ENCODE measurements at regions not wholly inside any gene's neighbourhood (a gene's known extent, or its start where the extent isn't known, plus 50 kb on each side); places are given as distances from the start of the nearest gene placed in this dataset.

- Mint-ChIP-seq H3K9me3 (peaks cover 3% of the 10 kb centered on the region), H3K4me3 (no peak overlapping the region), H3K27ac (no peak overlapping the region), H3K27me3 (no peaks in the 10 kb centered on the region), H3K36me3 (no peaks in the 10 kb centered on the region), H3K4me1 (ENCODE audit: low read depth) (no peaks in the 10 kb centered on the region)
- ChIA-PET CTCF (no interaction called here), POLR2A (no interaction called here)
- intact Hi-C loops (cut with micrococcal nuclease), result no loop called here
- DNase-seq, result no peak
Measured at GRCh38 chr9:16308645-16309044, 561.8 kb downstream of the BNC2 start.

DNA sequence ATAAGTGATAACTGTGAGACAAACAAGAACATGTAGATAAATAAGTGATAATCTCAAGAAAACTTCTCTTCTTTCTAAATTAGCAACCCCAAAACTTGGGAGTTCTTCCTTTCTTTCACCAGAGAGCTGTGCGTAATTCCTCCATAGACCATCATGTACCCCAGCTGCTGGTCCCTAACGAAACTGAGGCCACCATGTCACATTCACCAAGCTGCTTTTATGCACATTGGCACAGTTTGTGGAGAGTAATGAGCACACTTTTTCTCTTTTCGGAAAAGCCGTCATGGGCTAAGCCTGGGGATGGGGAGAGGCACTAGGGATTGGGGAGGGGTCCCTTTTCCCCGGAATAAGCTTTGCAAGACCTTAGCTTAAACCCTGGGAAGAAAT is 561.4 kb downstream of the BNC2 start:
- CTCF ChIA-PET, result no interaction called here
- peaks cover 3% of the 10 kb centered on the region for H3K9me3 Mint-ChIP-seq
- H3K27ac Mint-ChIP-seq, result no peak overlapping the region
- DNase-seq, result no peak
- intact Hi-C loops (cut with micrococcal nuclease), result no loop called here
- POLR2A ChIA-PET, result no interaction called here
- no peaks in the 10 kb centered on the region for H3K27me3 Mint-ChIP-seq
- H3K36me3 Mint-ChIP-seq, result no peaks in the 10 kb centered on the region
- no peaks in the 10 kb centered on the region for H3K4me1 Mint-ChIP-seq (ENCODE audit: low read depth)
- H3K4me3 Mint-ChIP-seq, result no peak overlapping the region

DNA sequence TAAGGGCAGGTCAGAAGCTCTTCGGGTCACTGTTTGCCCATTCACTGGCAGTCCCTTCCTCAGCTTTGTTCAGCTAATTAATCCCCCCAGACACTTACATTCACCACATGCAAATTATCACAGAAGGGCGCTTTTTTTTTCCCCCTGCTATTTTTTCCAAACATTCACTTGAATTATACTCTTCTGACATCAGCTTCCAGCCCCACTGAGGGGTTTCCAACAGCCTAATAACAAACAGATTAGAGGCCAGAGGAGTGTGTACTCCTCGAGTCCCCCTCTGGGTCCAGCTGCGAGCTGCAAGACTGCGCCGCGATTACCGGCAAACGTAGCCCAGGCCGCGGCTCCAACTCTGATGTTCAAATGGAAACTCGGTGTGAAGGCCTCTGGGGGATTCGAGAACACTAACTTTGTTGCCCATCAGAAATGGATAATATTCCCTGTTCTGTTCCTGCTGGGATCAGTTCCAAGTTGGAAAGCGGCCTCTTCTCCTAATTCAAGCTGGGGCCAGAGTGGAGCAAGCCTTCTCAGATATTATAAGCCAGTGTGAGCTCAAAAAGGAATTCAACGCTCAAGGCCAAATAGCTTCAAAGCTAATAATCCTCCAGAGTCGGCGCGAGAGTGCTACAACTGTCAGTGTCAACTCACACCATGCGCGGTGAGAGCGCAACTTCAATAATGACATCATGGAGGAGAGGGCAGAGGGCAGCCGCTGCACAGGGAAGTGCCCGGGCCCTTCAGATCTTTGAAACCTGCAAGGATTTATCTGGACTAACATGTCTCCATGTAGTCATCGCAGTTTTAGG is 560.8 kb downstream of the BNC2 start:
- intact Hi-C loops (cut with micrococcal nuclease), result no loop called here
- no peak for DNase-seq
- H3K36me3 Mint-ChIP-seq, result no peaks in the 10 kb centered on the region
- ChIA-PET CTCF (no interaction called here), POLR2A (no interaction called here)
- no peak overlapping the region for H3K27ac Mint-ChIP-seq
- H3K4me3 Mint-ChIP-seq, result no peak overlapping the region
- peaks cover 3% of the 10 kb centered on the region for H3K9me3 Mint-ChIP-seq
- H3K27me3 Mint-ChIP-seq, result no peaks in the 10 kb centered on the region
- no peaks in the 10 kb centered on the region for H3K4me1 Mint-ChIP-seq (ENCODE audit: low read depth)

DNA sequence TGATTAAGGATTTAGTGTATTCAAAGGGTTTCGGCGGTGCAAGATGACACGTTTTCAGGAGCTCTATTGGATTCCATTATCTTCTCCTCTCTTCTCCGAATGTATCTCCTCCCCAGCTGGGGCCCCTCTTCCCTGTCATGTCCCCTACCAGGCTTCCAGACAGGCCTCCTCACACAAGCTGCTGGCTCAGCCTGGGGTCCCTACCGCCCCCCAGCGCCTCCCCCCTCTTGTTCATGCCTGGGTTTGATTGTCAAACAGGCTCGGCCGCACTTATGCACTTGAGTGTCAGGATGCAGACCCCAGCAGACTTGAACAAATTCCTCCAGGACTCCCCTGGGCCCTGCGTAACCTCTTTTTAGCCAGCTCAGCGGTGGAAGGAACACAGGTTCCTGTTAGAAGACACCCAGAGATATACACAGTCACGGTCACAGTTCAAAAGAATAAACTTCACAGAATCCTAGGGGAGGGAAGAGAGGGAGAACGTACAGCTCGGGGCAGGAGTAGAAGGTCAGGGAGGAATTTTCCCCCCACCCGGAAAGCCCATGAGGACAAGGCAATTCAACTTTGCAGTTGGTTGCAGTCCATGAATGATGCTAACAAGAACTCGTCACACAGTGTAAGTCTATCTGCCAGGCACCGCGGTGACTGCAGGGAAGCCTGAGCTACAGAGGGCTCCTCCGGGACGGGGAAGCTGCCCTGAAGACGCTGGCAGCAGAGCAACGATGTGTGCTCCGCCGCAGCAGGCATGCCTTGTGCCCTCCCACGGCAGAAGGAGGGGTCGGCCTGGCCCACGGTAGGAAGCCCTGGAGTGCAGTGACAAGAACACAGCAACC is 560.0 kb downstream of the BNC2 start:
- intact Hi-C loops (cut with micrococcal nuclease), result no loop called here
- ChIA-PET POLR2A (no interaction called here), CTCF (no interaction called here)
- H3K4me1 Mint-ChIP-seq (ENCODE audit: low read depth), result no peaks in the 10 kb centered on the region
- no peaks in the 10 kb centered on the region for H3K36me3 Mint-ChIP-seq
- H3K27ac Mint-ChIP-seq, result no peak overlapping the region
- no peak for DNase-seq
- no peak overlapping the region for H3K4me3 Mint-ChIP-seq
- H3K9me3 Mint-ChIP-seq, result peaks cover 6% of the 10 kb centered on the region
- no peaks in the 10 kb centered on the region for H3K27me3 Mint-ChIP-seq

GRCh38 chr9:16312116-16312515 is 558.4 kb downstream of the BNC2 start:
- Mint-ChIP-seq H3K4me1 (ENCODE audit: low read depth) (no peaks in the 10 kb centered on the region), H3K27ac (no peak overlapping the region), H3K9me3 (peaks cover 6% of the 10 kb centered on the region), H3K36me3 (no peaks in the 10 kb centered on the region), H3K27me3 (no peaks in the 10 kb centered on the region), H3K4me3 (no peak overlapping the region)
- no peak for DNase-seq
- POLR2A ChIA-PET, result no interaction called here
- intact Hi-C loops (cut with micrococcal nuclease), result no loop called here
- CTCF ChIA-PET, result no interaction called here

- CTCF ChIA-PET, result no interaction called here
- no peak for DNase-seq
- H3K4me3 Mint-ChIP-seq, result no peak overlapping the region
- POLR2A ChIA-PET, result no interaction called here
- H3K9me3 Mint-ChIP-seq, result peaks cover 6% of the 10 kb centered on the region
- H3K36me3 Mint-ChIP-seq, result no peaks in the 10 kb centered on the region
- intact Hi-C loops (cut with micrococcal nuclease), result no loop called here
- H3K4me1 Mint-ChIP-seq (ENCODE audit: low read depth), result no peaks in the 10 kb centered on the region
- no peak overlapping the region for H3K27ac Mint-ChIP-seq
- H3K27me3 Mint-ChIP-seq, result no peaks in the 10 kb centered on the region
Measured at GRCh38 chr9:16312962-16313546, 557.4 kb downstream of the BNC2 start.

DNA sequence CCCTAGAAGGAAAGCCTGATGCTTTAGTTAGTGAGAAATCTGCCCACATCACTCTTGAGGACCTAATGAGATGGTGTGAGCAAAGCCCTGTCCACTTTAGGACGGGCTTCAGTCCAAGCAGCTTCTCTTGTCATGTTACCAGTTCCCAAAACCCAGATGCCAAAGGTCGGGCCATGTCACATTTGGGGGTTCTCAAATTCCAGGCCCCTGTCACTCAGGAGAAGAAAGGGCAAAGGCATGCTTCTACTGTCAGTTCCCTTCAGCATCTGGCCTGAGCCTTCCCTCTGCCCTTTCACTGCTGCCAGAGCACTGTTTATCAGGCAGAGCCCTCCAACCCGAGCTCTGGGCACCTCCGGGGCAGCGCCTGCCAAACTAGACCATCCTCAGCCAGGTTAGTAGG is 556.0 kb downstream of the BNC2 start:
- intact Hi-C loops (cut with micrococcal nuclease), result no loop called here
- Mint-ChIP-seq H3K27me3 (no peaks in the 10 kb centered on the region), H3K27ac (no peak overlapping the region)

GRCh38 chr9:16315720-16316119 is 554.8 kb downstream of the BNC2 start:
- POLR2A ChIA-PET, result no interaction called here
- Mint-ChIP-seq H3K36me3 (no peaks in the 10 kb centered on the region), H3K4me1 (ENCODE audit: low read depth) (no peaks in the 10 kb centered on the region), H3K4me3 (no peak overlapping the region), H3K27ac (no peak overlapping the region), H3K9me3 (peaks cover 6% of the 10 kb centered on the region), H3K27me3 (no peaks in the 10 kb centered on the region)
- DNase-seq, result no peak
- intact Hi-C loops (cut with micrococcal nuclease), result no loop called here
- CTCF ChIA-PET, result no interaction called here

More for the DNA sequence above, 556.0 kb downstream of the BNC2 start:
- H3K4me3 Mint-ChIP-seq, result no peak overlapping the region
- no peaks in the 10 kb centered on the region for H3K4me1 Mint-ChIP-seq (ENCODE audit: low read depth)
- POLR2A ChIA-PET, result no interaction called here
- no peak for DNase-seq
- CTCF ChIA-PET, result no interaction called here
- H3K9me3 Mint-ChIP-seq, result peaks cover 6% of the 10 kb centered on the region
- no peaks in the 10 kb centered on the region for H3K36me3 Mint-ChIP-seq

DNA sequence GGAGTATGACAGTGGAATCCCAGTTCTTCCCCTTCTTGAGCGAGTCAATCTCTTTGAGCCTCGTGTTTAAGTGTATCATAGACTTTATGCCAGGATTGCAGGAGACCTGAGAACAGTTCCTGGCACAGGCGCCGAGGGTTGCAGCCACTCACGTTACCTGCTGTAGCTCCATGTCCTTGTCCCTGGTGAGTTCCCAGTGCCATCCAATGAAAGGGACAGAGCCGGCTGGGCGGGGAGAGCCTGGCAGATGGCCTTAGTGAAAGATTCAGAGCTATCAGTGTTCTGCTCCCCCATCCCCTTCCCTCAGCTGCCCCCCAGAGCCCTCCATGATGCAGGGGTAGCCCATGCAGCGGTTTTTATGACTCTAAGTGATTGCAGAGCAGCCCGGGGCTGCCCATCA is 554.0 kb downstream of the BNC2 start:
- no peaks in the 10 kb centered on the region for H3K4me1 Mint-ChIP-seq (ENCODE audit: low read depth)
- H3K4me3 Mint-ChIP-seq, result no peak overlapping the region
- no peak for DNase-seq
- H3K36me3 Mint-ChIP-seq, result no peaks in the 10 kb centered on the region
- intact Hi-C loops (cut with micrococcal nuclease), result no loop called here
- CTCF ChIA-PET, result interaction anchor here (0.6 kb wide), 1 partner anchor 1496 kb away, joined by 5 read pairs; no protein-coding TSS in a partner anchor
- no peak overlapping the region for H3K27ac Mint-ChIP-seq
- POLR2A ChIA-PET, result no interaction called here
- peaks cover 6% of the 10 kb centered on the region for H3K9me3 Mint-ChIP-seq
- no peaks in the 10 kb centered on the region for H3K27me3 Mint-ChIP-seq

DNA sequence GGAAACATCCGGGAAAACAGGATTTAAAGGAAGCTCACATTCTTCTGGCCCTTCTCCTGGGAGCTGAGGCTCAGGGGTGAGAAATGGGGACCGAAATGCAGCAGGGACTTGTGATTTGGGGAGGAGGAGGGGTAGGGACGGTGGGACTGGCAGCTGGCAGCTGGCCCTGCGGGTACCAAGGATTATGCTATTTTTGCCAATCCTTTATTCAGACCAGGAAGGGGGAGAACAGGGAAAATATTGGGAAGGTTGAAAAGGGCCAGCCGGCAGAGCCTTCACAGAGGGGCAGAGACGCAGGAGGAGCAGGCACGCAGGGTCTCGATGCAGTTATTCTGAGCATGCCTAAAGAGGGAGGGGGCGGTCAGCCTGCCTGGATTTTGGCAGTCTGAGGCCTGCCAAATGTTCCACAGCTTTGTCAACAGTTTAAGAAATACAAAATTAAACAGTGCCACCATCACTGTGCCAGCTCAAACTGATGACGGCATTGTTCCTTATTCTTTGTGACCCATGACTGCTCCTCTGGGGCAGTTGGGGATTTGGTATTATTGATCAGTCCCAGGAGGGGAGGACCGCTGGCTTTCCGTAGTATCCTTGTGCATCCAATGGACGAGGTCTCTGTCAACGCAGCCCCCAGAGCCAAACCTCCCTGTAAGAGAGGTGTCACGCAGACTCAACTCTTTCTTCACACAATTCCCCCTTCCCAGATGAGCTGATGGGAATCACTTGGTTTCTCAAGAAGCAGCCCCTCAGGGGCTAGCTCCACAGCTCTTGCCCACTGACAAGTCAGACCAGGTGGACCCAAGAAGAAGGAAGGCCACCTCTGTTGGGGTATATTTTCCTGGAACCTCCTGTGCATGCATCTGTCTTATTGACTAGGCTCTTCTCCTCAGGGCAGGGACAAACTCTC is 553.3 kb downstream of the BNC2 start:
- Mint-ChIP-seq H3K4me3 (no peak overlapping the region), H3K36me3 (no peaks in the 10 kb centered on the region), H3K27ac (no peak overlapping the region), H3K9me3 (peaks cover 6% of the 10 kb centered on the region), H3K27me3 (no peaks in the 10 kb centered on the region), H3K4me1 (ENCODE audit: low read depth) (no peaks in the 10 kb centered on the region)
- no peak for DNase-seq
- CTCF ChIA-PET, result no interaction called here
- POLR2A ChIA-PET, result no interaction called here
- intact Hi-C loops (cut with micrococcal nuclease), result no loop called here

DNA sequence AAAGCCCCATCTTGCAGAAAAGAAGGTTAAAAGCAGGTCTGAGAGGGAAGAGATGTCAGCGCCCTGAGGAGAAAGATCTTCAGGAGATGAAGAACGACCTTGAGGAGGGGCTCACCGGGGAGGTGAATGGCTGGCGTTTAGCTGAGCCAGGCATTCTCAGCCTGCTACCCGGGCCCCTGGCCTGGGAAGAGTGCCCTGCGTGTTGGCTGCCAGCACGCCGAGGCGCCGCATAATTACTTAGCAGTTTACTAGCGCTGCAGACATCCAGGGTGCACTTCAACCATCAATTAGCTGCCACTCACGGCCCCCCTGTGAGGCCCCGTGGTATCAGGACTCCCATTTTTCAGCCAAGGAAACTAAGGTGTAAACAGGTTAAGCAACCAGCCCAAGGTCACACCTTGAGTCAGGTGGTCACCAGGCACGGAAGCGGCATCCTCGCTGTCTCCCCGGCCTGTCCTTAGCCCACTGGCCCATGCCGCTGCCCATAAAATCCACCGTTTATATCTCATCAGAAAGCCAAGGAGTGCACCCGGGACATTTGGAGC is 551.9 kb downstream of the BNC2 start:
- ChIA-PET POLR2A (no interaction called here), CTCF (no interaction called here)
- DNase-seq, result no peak
- H3K36me3 Mint-ChIP-seq, result no peaks in the 10 kb centered on the region
- no peak overlapping the region for H3K4me3 Mint-ChIP-seq
- H3K27ac Mint-ChIP-seq, result no peak overlapping the region
- no peaks in the 10 kb centered on the region for H3K27me3 Mint-ChIP-seq
- H3K4me1 Mint-ChIP-seq (ENCODE audit: low read depth), result no peaks in the 10 kb centered on the region
- peaks cover 3% of the 10 kb centered on the region for H3K9me3 Mint-ChIP-seq
- intact Hi-C loops (cut with micrococcal nuclease), result no loop called here

DNA sequence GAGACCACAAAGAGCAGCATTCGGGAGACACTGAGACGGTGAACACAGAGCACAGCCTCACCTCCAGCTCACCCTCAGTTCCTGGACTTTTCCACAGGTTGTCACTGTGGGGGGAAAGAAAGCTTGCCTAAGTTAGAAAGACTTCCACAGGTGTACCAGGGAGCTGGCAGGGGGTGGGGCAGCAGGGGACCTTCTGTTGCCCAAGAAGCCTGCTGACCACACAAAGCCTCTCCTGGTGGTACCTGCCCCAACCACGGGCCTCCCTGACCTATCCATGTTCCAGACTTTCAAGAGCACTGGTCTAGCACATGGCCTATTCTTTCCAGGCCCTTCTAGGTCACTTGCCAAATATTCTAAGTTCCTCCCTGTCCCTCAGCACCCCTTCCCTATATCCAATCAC is 550.8 kb downstream of the BNC2 start:
- H3K4me3 Mint-ChIP-seq, result no peak overlapping the region
- no peak overlapping the region for H3K27ac Mint-ChIP-seq
- intact Hi-C loops (cut with micrococcal nuclease), result no loop called here
- CTCF ChIA-PET, result no interaction called here
- no peaks in the 10 kb centered on the region for H3K36me3 Mint-ChIP-seq
- no peaks in the 10 kb centered on the region for H3K27me3 Mint-ChIP-seq
- POLR2A ChIA-PET, result no interaction called here
- no peaks in the 10 kb centered on the region for H3K4me1 Mint-ChIP-seq (ENCODE audit: low read depth)
- peaks cover 3% of the 10 kb centered on the region for H3K9me3 Mint-ChIP-seq
- no peak for DNase-seq

All from activated CD4-positive, alpha-beta memory T cell treated with anti-CD3 and anti-CD28 coated beads for 36 hours (primary cell).